Cardiac muscle cell (in vitro differentiated cells and primary cell): ENCODE measurements at regions not wholly inside any gene's neighbourhood (a gene's known extent, or its start where the extent isn't known, plus 50 kb on each side); places are given as distances from the start of the nearest gene placed in this dataset.

Experiments used
- DNase-seq, 2 donors: peaks; one replicate each; pipeline versions ENCODE4 v3.0.0 to v3.0.0-alpha.2; 2010 to 2017; ENCODE audit warnings: low read depth in 1 of 2, low spot score in 1 of 2
- H3K27ac ChIP-seq: fragments of 200-600 bp; sonication (generic); 2 replicates; pipeline ENCODE4 v1.5.1; 2016
- H3K27me3 ChIP-seq: fragments of 200-600 bp; sonication (generic); 2 replicates; pipeline ENCODE4 v1.6.0; 2016; ENCODE audit warnings: control low read depth
- H3K36me3 ChIP-seq: fragments of 200-600 bp; sonication (generic); 2 replicates; pipeline ENCODE4 v1.5.1; 2016; ENCODE audit warnings: control low read depth
- H3K4me1 ChIP-seq: fragments of 200-600 bp; sonication (generic); 2 replicates; pipeline ENCODE4 v1.8.1; 2017; ENCODE audit warnings: low read depth, mild to moderate bottlenecking, mixed run types
- H3K4me3 ChIP-seq: fragments of 200-600 bp; sonication (generic); 2 replicates; pipeline ENCODE4 v1.5.1; 2016; ENCODE audit warnings: mild to moderate bottlenecking
- H3K9me3 ChIP-seq: fragments of 200-600 bp; sonication (generic); 2 replicates; pipeline ENCODE4 v1.5.1; 2017; ENCODE audit warnings: low read depth, mild to moderate bottlenecking, control low read depth
- CTCF ChIP-seq: IDR thresholded peaks from 2 replicates; pipeline ENCODE4 v1.5.1; 2012; ENCODE audit warnings: low read depth, mild to moderate bottlenecking, low read length

GRCh38 chr12:79988368-79988767 lies 53.5 kb upstream of the PPP1R12A start:
- H3K4me1 ChIP-seq = no peaks in the 10 kb centered on the region
- no peaks in the 10 kb centered on the region for H3K27me3 ChIP-seq
- H3K36me3 ChIP-seq = no peaks in the 10 kb centered on the region
- H3K9me3 ChIP-seq = no peaks in the 10 kb centered on the region
- H3K27ac ChIP-seq = no peak overlapping the region
- H3K4me3 ChIP-seq = no peak overlapping the region
- peak in 1 of 2 donors; percentile 13 for DNase-seq
- TF ChIP-seq CTCF = no peak

- Histone ChIP-seq H3K4me1 (no peaks in the 10 kb centered on the region), H3K36me3 (no peaks in the 10 kb centered on the region), H3K27ac (no peak overlapping the region), H3K27me3 (no peaks in the 10 kb centered on the region), H3K9me3 (no peaks in the 10 kb centered on the region), H3K4me3 (no peak overlapping the region)
- DNase-seq = no peak
- no peak for TF ChIP-seq CTCF
Measured at GRCh38 chr12:79987731-79988130, 52.8 kb upstream of the PPP1R12A start.
